Fibroblast of skin of right biceps (primary cell): ENCODE measurements at regions not wholly inside any gene's neighbourhood (a gene's known extent, or its start where the extent isn't known, plus 50 kb on each side); places are given as distances from the start of the nearest gene placed in this dataset.
"Not testable (repeated sequence)": the region's sequence is repeated elsewhere in the genome, so short reads cannot be mapped to it uniquely, and the experiment has no call there.

Source experiments
- DNase-seq: peaks from one replicate; pipeline ENCODE4 v3.0.0-alpha.2; 2013

DNA sequence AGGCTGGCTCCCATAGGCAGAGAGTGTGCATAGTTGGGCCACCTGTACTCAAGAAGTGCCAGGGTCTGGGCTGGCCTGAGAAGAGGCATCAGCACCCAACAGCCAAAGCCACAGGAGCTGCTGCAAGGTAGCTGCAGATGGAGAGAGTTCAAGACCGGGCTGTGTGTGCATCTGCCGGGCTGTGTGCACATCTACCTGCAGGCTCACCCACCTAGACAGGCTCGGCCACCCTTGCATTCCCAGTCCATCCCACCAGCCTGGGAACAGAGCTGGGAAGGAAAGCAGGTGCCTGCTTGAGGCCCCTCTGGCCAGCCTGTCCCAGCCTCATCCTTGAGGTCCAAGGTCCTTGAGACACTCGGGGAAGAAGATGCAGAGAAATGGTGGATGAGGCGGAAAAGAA, 194.4 kb upstream of the AJAP1 start:
- DNase-seq, result no peak

DNA sequence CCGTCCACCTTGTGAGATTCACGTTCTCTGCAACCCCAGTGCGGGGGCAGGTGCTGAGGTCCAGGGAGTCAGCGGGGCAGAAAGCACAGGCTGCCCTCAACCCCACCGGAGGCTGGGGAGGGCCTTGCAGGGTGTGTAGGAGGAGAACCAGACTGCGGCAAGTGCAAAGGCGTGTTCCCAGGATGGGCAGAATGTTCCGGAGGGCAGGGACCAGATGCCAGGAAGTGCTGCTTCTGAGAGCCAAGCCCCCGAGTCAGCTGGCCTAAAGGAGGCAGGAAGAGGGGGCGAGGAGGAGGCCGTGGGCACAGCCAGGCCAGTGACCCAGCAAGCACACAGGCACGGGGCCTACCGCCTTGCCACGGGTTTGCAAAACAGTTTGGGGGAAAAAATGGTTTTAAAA, 193.8 kb upstream of the AJAP1 start:
- no peak for DNase-seq

GRCh38 chr1:4461726-4462290, 192.6 kb upstream of the AJAP1 start:
- DNase-seq, result no peak

DNA sequence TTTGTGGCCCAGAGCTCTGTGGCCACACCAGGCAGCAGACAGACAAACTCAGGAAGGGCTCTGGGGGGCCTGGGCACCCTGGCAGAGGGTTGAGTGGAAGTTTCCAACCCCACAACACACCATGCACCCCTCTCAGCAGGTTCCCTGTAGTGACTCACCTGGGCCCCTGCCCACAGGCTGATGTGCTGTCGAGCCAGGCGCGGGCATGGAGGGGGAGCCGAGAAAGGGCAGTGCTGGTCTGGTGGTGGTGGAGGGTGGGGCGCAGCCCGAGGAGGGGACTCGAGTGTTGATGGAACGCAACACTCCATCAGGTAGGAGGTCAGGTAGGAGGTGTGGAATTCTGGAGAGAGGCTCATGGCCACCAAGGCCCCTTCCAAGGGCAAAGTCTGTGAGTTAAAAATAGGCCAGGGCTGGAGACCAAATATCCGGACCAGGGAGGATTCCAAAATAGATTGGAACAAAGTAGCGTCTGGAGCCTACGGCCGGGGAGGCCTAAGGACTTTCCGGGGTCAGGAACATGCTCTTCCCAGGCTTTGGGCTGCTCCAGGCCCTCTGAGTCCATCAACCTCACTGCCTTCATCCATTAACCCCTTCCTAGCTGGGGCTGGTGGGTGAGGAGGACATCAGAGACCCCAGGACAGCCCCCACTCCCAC, 191.5 kb upstream of the AJAP1 start:
- DNase-seq, result no peak

GRCh38 chr1:4463631-4464030, 190.8 kb upstream of the AJAP1 start:
- DNase-seq, result no peak

DNA sequence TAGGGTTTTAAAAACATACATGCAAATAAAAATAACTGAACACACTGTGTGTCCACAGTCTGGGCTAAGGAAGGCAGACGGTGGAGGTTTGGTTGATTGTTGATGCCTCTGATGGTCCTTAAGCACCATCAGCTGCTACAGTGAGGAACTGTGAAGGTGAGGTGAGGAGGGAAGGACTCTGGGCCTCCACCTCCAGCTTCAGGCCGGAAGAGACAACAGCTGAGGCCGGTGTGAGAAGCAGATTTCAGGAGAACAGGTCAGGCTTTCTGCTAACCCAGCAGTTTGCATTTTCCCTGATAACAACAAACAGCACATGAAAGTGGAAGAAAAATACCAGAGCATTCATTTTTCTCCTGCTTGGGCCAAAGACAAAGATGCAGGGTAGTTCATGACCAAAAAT, 189.9 kb upstream of the AJAP1 start:
- no peak for DNase-seq

DNA sequence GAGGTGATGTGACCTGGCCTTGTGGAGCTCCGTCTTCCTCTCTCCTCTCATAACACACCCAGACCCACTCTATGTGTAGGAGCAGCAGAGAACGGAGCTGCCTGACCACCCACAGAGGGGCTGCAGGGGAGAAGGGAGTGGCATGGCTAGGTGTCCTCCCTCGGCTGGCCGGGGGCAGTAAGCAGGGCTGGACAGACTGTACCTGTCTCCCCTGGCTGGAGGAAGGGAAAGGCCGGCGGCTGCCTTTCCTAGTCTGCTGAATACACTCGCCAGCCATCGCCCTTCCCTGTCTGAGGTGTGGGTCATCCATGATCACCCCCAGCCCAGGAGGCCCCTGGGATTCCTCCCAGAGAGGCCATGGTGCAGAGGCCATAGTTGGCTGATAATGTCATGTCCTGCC, 187.2 kb upstream of the AJAP1 start:
- DNase-seq, result no peak

- DNase-seq, result no peak
Measured at GRCh38 chr1:4468386-4468785, 186.0 kb upstream of the AJAP1 start.

DNA sequence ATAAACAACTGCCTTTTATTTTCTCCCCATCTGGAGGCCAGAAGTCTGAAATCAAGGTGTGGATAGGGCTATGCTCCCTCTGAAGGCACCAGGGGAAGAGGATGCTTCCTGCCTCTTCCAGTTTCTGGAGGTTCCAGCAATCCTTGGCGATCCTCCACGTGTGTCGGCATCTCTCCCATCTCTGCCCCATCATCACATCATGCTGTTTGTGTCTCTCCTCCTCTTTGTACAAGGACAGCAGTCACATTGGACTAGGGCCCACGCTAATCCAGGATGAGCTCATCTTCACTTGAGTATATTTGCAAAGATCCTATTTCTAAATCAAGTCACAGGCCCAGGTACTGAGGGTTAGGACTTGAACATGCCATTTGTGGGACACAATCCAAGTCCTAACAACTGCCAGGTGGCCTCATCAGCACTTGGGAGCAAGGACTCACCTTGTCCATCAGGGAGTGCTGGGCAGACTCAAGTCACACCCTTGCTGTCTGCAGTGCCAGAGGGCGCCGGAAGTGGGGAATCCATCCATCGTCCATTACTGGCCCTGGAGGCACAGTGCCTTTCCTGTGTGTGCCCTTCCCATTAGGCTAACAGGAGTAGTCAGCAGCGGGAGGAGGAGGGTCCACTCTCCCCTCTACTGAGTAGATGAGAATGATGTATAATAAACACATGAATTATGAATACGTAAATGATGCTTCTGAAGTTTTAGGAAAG, 185.4 kb upstream of the AJAP1 start:
- DNase-seq, result no peak

- DNase-seq, result no peak
Measured at GRCh38 chr1:4476394-4476793, 178.0 kb upstream of the AJAP1 start.

GRCh38 chr1:4481451-4481850, 173.0 kb upstream of the AJAP1 start:
- no peak for DNase-seq

- no peak for DNase-seq
Measured at GRCh38 chr1:4482526-4482925, 171.9 kb upstream of the AJAP1 start.

- no peak for DNase-seq
Measured at GRCh38 chr1:4483021-4483625, 171.3 kb upstream of the AJAP1 start.

DNA sequence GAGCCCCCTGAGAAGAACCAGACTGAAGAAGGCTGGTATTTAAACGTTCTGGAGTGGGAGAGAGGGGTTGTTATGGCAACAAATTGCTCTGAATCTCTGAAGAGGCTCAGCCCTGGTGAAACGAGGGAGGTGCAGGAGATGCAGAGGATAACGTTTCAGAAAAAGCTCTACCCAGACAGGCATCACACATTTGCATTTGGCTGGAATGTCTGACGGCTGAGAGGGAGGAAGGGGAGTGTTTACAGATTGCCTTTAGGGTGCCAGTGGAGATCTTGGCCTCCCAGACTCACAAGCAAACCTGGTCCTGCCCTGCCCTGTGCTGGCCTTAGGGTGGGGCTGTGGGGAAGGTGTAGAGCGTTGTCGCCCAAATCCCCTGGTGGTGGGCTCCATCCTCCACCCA, 169.0 kb upstream of the AJAP1 start:
- DNase-seq, result no peak

- no peak for DNase-seq
Measured at GRCh38 chr1:4485878-4486277, 168.5 kb upstream of the AJAP1 start.

GRCh38 chr1:4486408-4487120, 167.8 kb upstream of the AJAP1 start:
- no peak for DNase-seq

DNA sequence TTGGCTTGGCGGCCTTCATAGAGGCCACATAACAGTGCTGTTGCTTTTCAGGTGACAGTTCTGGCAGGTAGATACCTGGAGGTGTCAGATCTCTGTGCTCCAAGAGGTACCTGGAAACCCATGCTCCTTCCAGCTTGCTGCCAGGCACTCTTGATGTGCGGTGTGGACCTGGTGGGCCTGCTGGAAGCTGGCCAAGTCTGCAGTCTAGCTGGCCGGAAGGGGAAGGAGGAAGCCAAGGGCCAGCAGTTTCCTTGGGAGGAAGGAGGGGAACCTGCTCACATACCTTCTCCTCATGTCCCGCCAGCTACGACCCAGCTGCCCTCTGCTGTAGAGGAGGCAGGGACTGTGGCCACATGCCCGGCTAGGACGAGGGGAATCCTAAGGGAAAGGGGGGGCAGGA, 166.4 kb upstream of the AJAP1 start:
- no peak for DNase-seq

- no peak for DNase-seq
Measured at GRCh38 chr1:4489486-4489885, 164.9 kb upstream of the AJAP1 start.

- DNase-seq, result not testable (repeated sequence)
Measured at GRCh38 chr1:4489992-4490391, 164.4 kb upstream of the AJAP1 start.

GRCh38 chr1:4494027-4494426, 160.4 kb upstream of the AJAP1 start:
- DNase-seq, result no peak

GRCh38 chr1:4494558-4494957, 159.9 kb upstream of the AJAP1 start:
- DNase-seq, result no peak

DNA sequence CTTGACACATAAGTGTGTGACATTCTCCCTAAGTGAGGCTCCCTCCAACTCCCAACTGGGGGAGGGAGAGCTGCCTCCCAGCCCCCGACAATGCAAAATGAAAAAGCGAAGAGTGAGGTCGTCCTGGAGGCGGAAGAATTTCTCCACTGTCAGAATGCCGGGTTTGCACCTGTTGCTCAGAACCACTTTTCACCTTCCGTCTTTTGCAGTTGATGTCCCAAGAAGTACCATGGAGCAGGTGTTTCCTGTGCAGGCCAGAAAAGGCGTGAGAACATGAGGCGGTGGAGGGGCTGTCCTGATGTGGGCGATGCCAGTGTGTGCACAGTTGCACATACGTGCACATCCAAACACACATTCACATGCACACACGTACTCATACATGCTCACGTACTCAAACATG, 158.6 kb upstream of the AJAP1 start:
- DNase-seq, result no peak

DNA sequence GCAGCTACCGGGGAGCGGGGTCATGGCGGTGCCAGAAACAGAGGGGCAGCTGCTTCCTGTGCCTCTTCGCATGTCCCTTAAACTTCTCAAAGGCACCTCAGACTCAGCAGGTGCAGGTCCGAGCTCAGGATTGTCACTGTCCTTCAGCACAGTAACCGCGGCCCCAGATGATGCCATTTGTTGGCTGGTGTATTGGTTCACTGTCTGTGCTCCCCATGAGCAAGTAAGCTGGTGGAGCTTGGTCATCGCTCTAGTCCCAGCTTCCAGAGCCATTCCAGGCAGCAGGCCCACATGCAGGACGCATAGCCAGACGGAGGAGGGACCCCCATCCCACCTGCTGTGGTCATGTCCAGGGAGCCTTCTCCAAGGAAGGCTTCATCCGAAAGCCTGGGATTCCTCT, 154.0 kb upstream of the AJAP1 start:
- no peak for DNase-seq

GRCh38 chr1:4506591-4506990, 147.8 kb upstream of the AJAP1 start:
- no peak for DNase-seq
